Tibial artery (tissue), 4 donors: ENCODE measurements at regions not wholly inside any gene's neighbourhood (a gene's known extent, or its start where the extent isn't known, plus 50 kb on each side); places are given as distances from the start of the nearest gene placed in this dataset.

Experiments used
- DNase-seq, 2 donors: peaks; one replicate each; pipeline ENCODE4 v3.0.0-alpha.2; 2019
- H3K27ac ChIP-seq, 2 donors: fragments of 200-600 bp; sonication (generic) in 1 of 2; 1 replicate in 1 of 2; 2 replicates in 1 of 2; pipeline ENCODE4 v1.5.1; 2018 to 2019; ENCODE audit warnings: mild to moderate bottlenecking in 1 of 2
- H3K27me3 ChIP-seq, 2 donors: fragments of 200-600 bp; sonication (generic) in 1 of 2; one replicate each; pipeline versions ENCODE4 v1.5.1 to v1.6.0; 2016 to 2019
- H3K36me3 ChIP-seq, 3 donors: fragments of 200-600 bp; sonication (generic) in 2 of 3; one replicate each; pipeline ENCODE4 v1.5.1; 2016 to 2019; ENCODE audit warnings: mild to moderate bottlenecking in 2 of 3
- H3K4me1 ChIP-seq, 4 donors: fragments of 200-600 bp; sonication (generic) in 2 of 4; 1 replicate in 3 of 4; 2 replicates in 1 of 4; pipeline ENCODE4 v1.5.1; 2016 to 2019
- H3K4me3 ChIP-seq, 2 donors: fragments of 200-600 bp; sonication (generic) in 1 of 2; 1 replicate in 1 of 2; 2 replicates in 1 of 2; pipeline ENCODE4 v1.5.1; 2018 to 2019; ENCODE audit warnings: mild to moderate bottlenecking in 2 of 2
- H3K9me3 ChIP-seq, 3 donors: fragments of 200-600 bp; sonication (generic) in 1 of 3; one replicate each; pipeline ENCODE4 v1.5.1; 2016 to 2019
- intact Hi-C: fragments of 100-400 bp; cut with DNase I; formaldehyde crosslinking; loops from one replicate; pipeline ENCODE4 v1.15.0; 2023; ENCODE audit warnings: low total_unique reads
- TF ChIP-seq, protein P1 (sequence below), 2 experiments: fragments of 200-600 bp in 1 of 2; fragments of 450-650 bp in 1 of 2; IDR thresholded peaks; one replicate each; pipeline ENCODE4 v1.5.1; 2017 to 2019; ENCODE audit warnings: antibody characterized with exemption in 2 of 2, mild to moderate bottlenecking in 1 of 2, moderate library complexity in 1 of 2

DNA sequence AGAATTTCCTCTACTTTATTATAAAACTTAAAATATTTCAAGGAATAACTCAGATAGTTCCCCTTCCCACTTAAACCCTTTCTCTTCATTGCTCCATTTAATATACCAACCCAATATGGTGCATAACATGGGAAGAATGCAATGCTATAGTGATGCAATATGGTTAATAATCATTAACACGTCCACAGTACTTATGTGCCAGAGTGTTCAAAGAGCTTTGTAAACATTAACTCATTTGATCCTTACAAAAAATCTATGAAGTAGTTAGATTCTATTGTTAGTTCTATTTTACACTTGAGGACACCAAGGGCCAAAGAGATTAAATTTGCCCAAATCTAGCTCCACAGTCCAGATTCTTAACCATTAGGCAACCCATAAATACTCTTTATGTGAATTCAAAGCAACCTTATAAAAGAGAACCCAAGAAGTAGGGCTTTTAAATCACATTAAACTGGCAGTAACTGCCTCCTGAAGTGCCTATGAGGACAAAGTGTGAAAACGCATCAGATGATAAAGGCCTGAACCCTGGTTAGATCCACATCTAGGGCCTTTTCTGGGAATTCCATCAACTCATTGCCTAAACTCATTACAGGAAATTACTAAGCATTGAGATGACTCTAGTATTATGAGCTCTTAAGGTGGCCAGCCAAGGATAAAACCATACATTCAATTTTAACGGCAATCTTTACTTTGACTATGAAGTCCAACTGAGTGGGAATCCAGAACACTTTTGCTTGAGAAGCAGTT is 94.3 kb downstream of the AREG start:
- intact Hi-C loops = no loop called here
- Histone ChIP-seq H3K27ac (no peak overlapping the region), H3K36me3 (no peaks in the 10 kb centered on the region), H3K9me3 (no peaks in the 10 kb centered on the region), H3K27me3 (no peaks in the 10 kb centered on the region), H3K4me1 (no peaks in the 10 kb centered on the region), H3K4me3 (no peak overlapping the region)
- TF ChIP-seq, protein P1, sequence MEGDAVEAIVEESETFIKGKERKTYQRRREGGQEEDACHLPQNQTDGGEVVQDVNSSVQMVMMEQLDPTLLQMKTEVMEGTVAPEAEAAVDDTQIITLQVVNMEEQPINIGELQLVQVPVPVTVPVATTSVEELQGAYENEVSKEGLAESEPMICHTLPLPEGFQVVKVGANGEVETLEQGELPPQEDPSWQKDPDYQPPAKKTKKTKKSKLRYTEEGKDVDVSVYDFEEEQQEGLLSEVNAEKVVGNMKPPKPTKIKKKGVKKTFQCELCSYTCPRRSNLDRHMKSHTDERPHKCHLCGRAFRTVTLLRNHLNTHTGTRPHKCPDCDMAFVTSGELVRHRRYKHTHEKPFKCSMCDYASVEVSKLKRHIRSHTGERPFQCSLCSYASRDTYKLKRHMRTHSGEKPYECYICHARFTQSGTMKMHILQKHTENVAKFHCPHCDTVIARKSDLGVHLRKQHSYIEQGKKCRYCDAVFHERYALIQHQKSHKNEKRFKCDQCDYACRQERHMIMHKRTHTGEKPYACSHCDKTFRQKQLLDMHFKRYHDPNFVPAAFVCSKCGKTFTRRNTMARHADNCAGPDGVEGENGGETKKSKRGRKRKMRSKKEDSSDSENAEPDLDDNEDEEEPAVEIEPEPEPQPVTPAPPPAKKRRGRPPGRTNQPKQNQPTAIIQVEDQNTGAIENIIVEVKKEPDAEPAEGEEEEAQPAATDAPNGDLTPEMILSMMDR (IDR thresholded peaks at IDR 0.05) = no peak
- no peak for DNase-seq

DNA sequence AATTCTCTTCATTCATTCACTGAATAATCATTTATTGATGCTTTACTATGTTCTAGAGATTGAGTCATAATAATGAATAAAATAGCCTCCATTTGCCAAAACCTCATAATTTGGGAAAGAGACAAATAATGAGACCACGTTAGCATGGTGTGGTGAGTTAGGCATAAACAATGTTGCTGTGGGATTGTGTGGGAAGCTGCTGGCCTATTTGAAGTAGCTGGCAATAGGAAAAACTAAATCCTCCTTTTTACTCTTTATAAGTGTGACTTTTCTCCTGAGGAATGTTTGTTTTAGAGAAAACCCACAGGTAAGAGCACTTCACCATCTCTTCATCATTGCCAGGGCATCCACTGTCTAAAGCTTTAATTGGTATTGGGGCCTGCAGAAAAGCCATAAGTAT is 95.3 kb downstream of the AREG start:
- no peak overlapping the region for H3K27ac ChIP-seq
- no peak overlapping the region for H3K4me3 ChIP-seq
- peaks cover 0 to 3% (median 0%) of the 10 kb centered on the region in 4 donors for H3K4me1 ChIP-seq
- DNase-seq = no peak
- TF ChIP-seq, protein P1 (IDR thresholded peaks at IDR 0.05) = no peak
- H3K36me3 ChIP-seq = no peaks in the 10 kb centered on the region
- intact Hi-C loops = no loop called here
- no peaks in the 10 kb centered on the region for H3K9me3 ChIP-seq
- H3K27me3 ChIP-seq = no peaks in the 10 kb centered on the region

DNA sequence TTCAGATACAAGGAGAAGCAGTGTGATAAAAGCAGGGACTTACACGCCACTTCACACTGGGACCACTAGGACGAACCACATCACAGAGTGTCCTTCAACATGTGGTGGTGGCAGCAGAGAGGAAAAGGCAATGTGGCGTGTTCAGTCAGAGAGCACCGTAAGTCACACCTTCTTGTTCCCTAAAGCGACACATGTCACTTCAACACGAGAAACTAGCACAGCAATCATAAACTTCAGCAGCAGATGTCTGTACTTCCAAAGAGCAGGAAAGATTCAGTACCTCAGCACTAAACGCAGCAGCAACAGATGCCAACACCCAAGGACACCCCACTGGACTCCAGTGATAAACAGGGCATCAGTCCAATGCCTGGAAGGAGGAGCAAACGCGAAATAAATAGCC is 96.7 kb downstream of the AREG start:
- H3K27me3 ChIP-seq = no peaks in the 10 kb centered on the region
- H3K4me1 ChIP-seq = peaks cover 0 to 4% (median 0%) of the 10 kb centered on the region in 4 donors
- no peak overlapping the region for H3K4me3 ChIP-seq
- intact Hi-C loops = no loop called here
- no peak overlapping the region for H3K27ac ChIP-seq
- no peaks in the 10 kb centered on the region for H3K9me3 ChIP-seq
- no peak for DNase-seq
- TF ChIP-seq, protein P1 (IDR thresholded peaks at IDR 0.05) = no peak
- no peaks in the 10 kb centered on the region for H3K36me3 ChIP-seq

DNA sequence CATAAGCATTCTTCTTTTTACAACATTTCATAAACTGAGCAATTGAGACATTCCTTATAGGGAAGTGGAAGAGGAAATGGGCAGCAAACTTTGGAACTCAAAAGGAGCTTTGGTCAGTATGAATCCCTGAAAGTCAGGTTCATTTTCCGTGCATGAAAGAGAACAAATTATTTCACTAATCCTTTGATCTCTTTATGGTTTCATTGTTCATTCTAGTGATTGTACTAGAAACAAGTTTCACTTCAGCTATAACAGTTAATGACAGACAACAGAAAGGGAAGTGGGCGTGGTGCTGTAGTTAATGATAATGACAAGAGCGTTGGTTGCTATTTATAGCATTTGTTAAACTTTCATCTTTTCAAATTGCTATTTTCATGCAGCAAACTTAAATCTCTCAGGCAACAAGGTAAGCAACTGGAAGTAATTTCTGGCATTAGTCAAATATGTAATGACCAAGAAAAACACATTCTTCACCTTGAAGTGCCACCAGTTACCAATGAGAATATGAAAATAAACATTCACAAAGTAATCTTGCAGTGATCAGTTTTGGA is 98.4 kb downstream of the AREG start:
- no peak overlapping the region for H3K4me3 ChIP-seq
- no peaks in the 10 kb centered on the region for H3K36me3 ChIP-seq
- no peak overlapping the region for H3K27ac ChIP-seq
- H3K27me3 ChIP-seq = no peaks in the 10 kb centered on the region
- no peak for DNase-seq
- no peaks in the 10 kb centered on the region for H3K9me3 ChIP-seq
- H3K4me1 ChIP-seq = peaks cover 0 to 4% (median 0%) of the 10 kb centered on the region in 4 donors
- intact Hi-C loops = no loop called here
- TF ChIP-seq, protein P1 (IDR thresholded peaks at IDR 0.05) = no peak

DNA sequence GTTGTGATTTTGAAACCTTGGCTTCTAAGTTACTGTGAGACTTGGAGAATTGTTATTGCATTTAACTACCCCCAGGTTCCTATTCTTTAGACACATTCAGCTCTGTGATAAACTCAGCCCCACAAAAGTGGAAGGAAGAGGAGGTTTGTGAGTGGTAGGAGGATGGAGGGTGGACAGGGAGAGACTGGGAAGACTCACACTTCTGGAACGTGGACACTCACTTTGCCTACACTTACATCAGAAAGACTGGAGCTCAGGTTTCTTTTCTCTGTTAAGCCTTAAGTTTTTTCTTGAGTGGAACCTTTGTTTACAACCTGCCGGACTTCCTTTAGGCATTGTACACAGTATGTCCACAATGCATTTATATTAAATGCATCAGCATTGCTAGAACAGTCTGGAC is 99.0 kb downstream of the AREG start:
- H3K27ac ChIP-seq = no peak overlapping the region
- no peaks in the 10 kb centered on the region for H3K9me3 ChIP-seq
- no peaks in the 10 kb centered on the region for H3K27me3 ChIP-seq
- H3K36me3 ChIP-seq = no peaks in the 10 kb centered on the region
- intact Hi-C loops = no loop called here
- DNase-seq = no peak
- TF ChIP-seq, protein P1 (IDR thresholded peaks at IDR 0.05) = no peak
- no peak overlapping the region for H3K4me3 ChIP-seq
- H3K4me1 ChIP-seq = peaks cover 0 to 4% (median 0%) of the 10 kb centered on the region in 4 donors
